ENCODE measurements at regions not wholly inside any gene's neighbourhood (a gene's known extent, or its start where the extent isn't known, plus 50 kb on each side); places are given as distances from the start of the nearest gene placed in this dataset.

GRCh38 chr11:114891911-114892310, 213.6 kb downstream of the NXPE2 start:
- TF ChIP-seq POLR2AphosphoS5 (IDR thresholded peaks at IDR 0.05; ENCODE audit: insufficient read depth in 1 of 2, low read depth in 1 of 2) (no peak), CTCF (IDR thresholded peaks at IDR 0.05) (no peak)
